ENCODE measurements at regions not wholly inside any gene's neighbourhood (a gene's known extent, or its start where the extent isn't known, plus 50 kb on each side); places are given as distances from the start of the nearest gene placed in this dataset.

GRCh38 chr13:29693275-29693945, 97.9 kb upstream of the SLC7A1 start:
- H3K27me3 ChIP-seq (replicated peaks; ENCODE audit: control insufficient read depth, insufficient read depth, low read length): no peaks in the 10 kb centered on the region
- H3K4me3 ChIP-seq (replicated peaks; ENCODE audit: low read depth, low read length): no peak overlapping the region
- DNase-seq (ENCODE audit: extremely low read depth, insufficient read length): no peak
- H3K36me3 ChIP-seq (ENCODE audit: control insufficient read depth, insufficient read depth, low read length): no peaks in the 10 kb centered on the region
- no peak for TF ChIP-seq CTCF (IDR thresholded peaks at IDR 0.05; ENCODE audit: insufficient read depth, low read length, poor library complexity, severe bottlenecking)

- Histone ChIP-seq H3K36me3 (ENCODE audit: control insufficient read depth, insufficient read depth, low read length) (no peaks in the 10 kb centered on the region), H3K4me3 (replicated peaks; ENCODE audit: low read depth, low read length) (no peak overlapping the region), H3K27me3 (replicated peaks; ENCODE audit: control insufficient read depth, insufficient read depth, low read length) (no peaks in the 10 kb centered on the region)
- no peak for TF ChIP-seq CTCF (IDR thresholded peaks at IDR 0.05; ENCODE audit: insufficient read depth, low read length, poor library complexity, severe bottlenecking)
- no peak for DNase-seq (ENCODE audit: extremely low read depth, insufficient read length)
Measured at GRCh38 chr13:29689548-29689947, 94.1 kb upstream of the SLC7A1 start.

GRCh38 chr13:29688193-29688592, 92.7 kb upstream of the SLC7A1 start:
- no peak for DNase-seq (ENCODE audit: extremely low read depth, insufficient read length)
- H3K4me3 ChIP-seq (replicated peaks; ENCODE audit: low read depth, low read length): no peak overlapping the region
- H3K27me3 ChIP-seq (replicated peaks; ENCODE audit: control insufficient read depth, insufficient read depth, low read length): no peaks in the 10 kb centered on the region; the same call in 1 of the 2 replicates
- TF ChIP-seq CTCF (IDR thresholded peaks at IDR 0.05; ENCODE audit: insufficient read depth, low read length, poor library complexity, severe bottlenecking): no peak
- H3K36me3 ChIP-seq (ENCODE audit: control insufficient read depth, insufficient read depth, low read length): no peaks in the 10 kb centered on the region

- Histone ChIP-seq H3K36me3 (ENCODE audit: control insufficient read depth, insufficient read depth, low read length) (no peaks in the 10 kb centered on the region), H3K4me3 (replicated peaks; ENCODE audit: low read depth, low read length) (no peak overlapping the region), H3K27me3 (replicated peaks; ENCODE audit: control insufficient read depth, insufficient read depth, low read length) (no peaks in the 10 kb centered on the region; the same call in 1 of the 2 replicates)
- DNase-seq (ENCODE audit: extremely low read depth, insufficient read length): no peak
- no peak for TF ChIP-seq CTCF (IDR thresholded peaks at IDR 0.05; ENCODE audit: insufficient read depth, low read length, poor library complexity, severe bottlenecking)
Measured at GRCh38 chr13:29684441-29684840, 89.0 kb upstream of the SLC7A1 start.

GRCh38 chr13:29683041-29683440, 87.6 kb upstream of the SLC7A1 start:
- Histone ChIP-seq H3K4me3 (replicated peaks; ENCODE audit: low read depth, low read length) (no peak overlapping the region), H3K36me3 (ENCODE audit: control insufficient read depth, insufficient read depth, low read length) (no peaks in the 10 kb centered on the region), H3K27me3 (replicated peaks; ENCODE audit: control insufficient read depth, insufficient read depth, low read length) (no peaks in the 10 kb centered on the region; the same call in 1 of the 2 replicates)
- DNase-seq (ENCODE audit: extremely low read depth, insufficient read length): no peak
- no peak for TF ChIP-seq CTCF (IDR thresholded peaks at IDR 0.05; ENCODE audit: insufficient read depth, low read length, poor library complexity, severe bottlenecking)

- no peak for TF ChIP-seq CTCF (IDR thresholded peaks at IDR 0.05; ENCODE audit: insufficient read depth, low read length, poor library complexity, severe bottlenecking)
- H3K27me3 ChIP-seq (replicated peaks; ENCODE audit: control insufficient read depth, insufficient read depth, low read length): no peaks in the 10 kb centered on the region; the same call in 1 of the 2 replicates
- H3K36me3 ChIP-seq (ENCODE audit: control insufficient read depth, insufficient read depth, low read length): no peaks in the 10 kb centered on the region
- H3K4me3 ChIP-seq (replicated peaks; ENCODE audit: low read depth, low read length): no peak overlapping the region
- no peak for DNase-seq (ENCODE audit: extremely low read depth, insufficient read length)
Measured at GRCh38 chr13:29681864-29682263, 86.4 kb upstream of the SLC7A1 start.

Data from GM06990 (cell line).